Loucy (cell line): ENCODE measurements at regions not wholly inside any gene's neighbourhood (a gene's known extent, or its start where the extent isn't known, plus 50 kb on each side); places are given as distances from the start of the nearest gene placed in this dataset.

ENCODE experiments used
- H2AFZ ChIP-seq: fragments of 200-600 bp; sonication (generic); 2 replicates; pipeline ENCODE4 v1.6.0; 2016; ENCODE audit warnings: antibody characterized with exemption, mild to moderate bottlenecking, low read length, moderate library complexity
- H3F3A ChIP-seq: fragments of 200-600 bp; 2 replicates; pipeline ENCODE4 v1.6.0; 2016; ENCODE audit warnings: antibody characterized with exemption, low read depth, mild to moderate bottlenecking
- H3K27me3 ChIP-seq: fragments of 200-600 bp; sonication (generic); 2 replicates; pipeline ENCODE4 v1.6.1; 2014; ENCODE audit warnings: low read length, mild to moderate bottlenecking; ENCODE audit not compliant: insufficient read depth, poor library complexity, severe bottlenecking
- H3K36me3 ChIP-seq: fragments of 200-600 bp; sonication (generic); 2 replicates; pipeline ENCODE4 v1.6.1; 2016; ENCODE audit warnings: low read length; ENCODE audit not compliant: insufficient read depth
- H3K4me1 ChIP-seq: fragments of 200-600 bp; sonication (generic); 2 replicates; pipeline ENCODE4 v1.5.1; 2014; ENCODE audit warnings: low read length, mild to moderate bottlenecking; ENCODE audit not compliant: insufficient read depth, poor library complexity, severe bottlenecking
- H3K4me2 ChIP-seq: fragments of 200-600 bp; sonication (generic); 2 replicates; pipeline ENCODE4 v1.6.0; 2014; ENCODE audit warnings: antibody characterized with exemption, low read length, low read depth, mild to moderate bottlenecking; ENCODE audit not compliant: poor library complexity, severe bottlenecking
- H3K4me3 ChIP-seq: fragments of 200-600 bp; sonication (generic); 2 replicates; pipeline ENCODE4 v1.5.1; 2014; ENCODE audit warnings: low read length, mild to moderate bottlenecking, mixed read lengths; ENCODE audit not compliant: poor library complexity, severe bottlenecking
- H3K79me2 ChIP-seq: fragments of 200-600 bp; sonication (generic); 2 replicates; pipeline ENCODE4 v1.6.1; 2014; ENCODE audit warnings: low read length; ENCODE audit not compliant: insufficient read depth
- H3K9ac ChIP-seq: fragments of 200-600 bp; sonication (generic); 2 replicates; pipeline ENCODE4 v1.6.0; 2014; ENCODE audit warnings: mild to moderate bottlenecking, low read depth, low read length, moderate library complexity; ENCODE audit not compliant: poor library complexity, severe bottlenecking
- H3K9me2 ChIP-seq: fragments of 200-600 bp; sonication (generic); replicated peaks from 2 replicates; pipeline ENCODE4 v1.6.1; 2016; ENCODE audit warnings: low read depth, low read length, mixed read lengths
- H3K9me3 ChIP-seq: fragments of 200-600 bp; sonication (generic); 2 replicates; pipeline ENCODE4 v1.6.1; 2014; ENCODE audit warnings: mild to moderate bottlenecking, antibody characterized with exemption, low read length, low read depth; ENCODE audit not compliant: insufficient read depth
- H4K20me1 ChIP-seq: fragments of 200-600 bp; sonication (generic); 2 replicates; pipeline ENCODE4 v1.6.0; 2014; ENCODE audit warnings: antibody characterized with exemption, low read length, mild to moderate bottlenecking; ENCODE audit not compliant: insufficient read depth, poor library complexity, severe bottlenecking
- EZH2phosphoT487 ChIP-seq: fragments of 200-600 bp; IDR thresholded peaks from 2 replicates; pipeline ENCODE4 v1.6.1; 2018; ENCODE audit warnings: antibody characterized with exemption, mild to moderate bottlenecking, moderate library complexity, borderline replicate concordance
- TF ChIP-seq, protein P1 (sequence below): fragments of 200-600 bp; sonication (generic); conservative IDR thresholded peaks from 2 replicates; pipeline ENCODE4 v1.5.1; 2014; ENCODE audit warnings: mild to moderate bottlenecking, antibody characterized with exemption, low read length

DNA sequence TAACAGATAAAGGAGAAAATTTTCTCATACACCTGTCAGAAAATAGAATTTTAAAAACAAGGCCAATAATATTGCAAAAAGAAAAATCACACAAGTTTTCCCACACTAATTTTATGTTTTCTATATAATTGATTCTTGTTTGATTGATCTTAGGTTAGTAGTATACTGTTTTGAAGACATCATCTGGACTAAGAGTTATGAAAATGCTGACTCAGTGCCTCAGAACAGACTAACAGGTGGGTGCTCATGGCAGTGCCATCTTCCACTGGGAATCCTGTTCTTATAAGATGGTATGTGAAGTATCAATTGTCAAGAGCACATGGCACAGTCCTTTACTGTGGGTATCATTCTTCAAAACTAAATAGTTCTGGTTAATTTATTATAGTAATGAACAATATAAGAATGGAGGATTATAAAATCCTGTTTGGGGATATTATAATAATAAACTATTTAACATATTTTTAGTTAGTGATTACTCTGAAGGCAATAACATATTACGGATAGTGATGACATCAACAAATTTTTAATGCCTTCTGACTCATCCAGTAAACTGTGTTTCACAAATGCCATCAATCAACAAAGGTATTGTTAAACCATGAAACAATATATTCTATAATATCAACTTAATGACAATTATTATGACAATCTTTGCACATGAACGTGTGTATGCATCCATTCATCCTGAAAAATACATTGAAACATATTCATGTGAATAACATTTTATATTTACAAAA is 384.6 kb upstream of the KHDRBS2 start:
- Histone ChIP-seq H3K4me2 (no peak overlapping the region), H3K36me3 (no peaks in the 10 kb centered on the region), H3K4me1 (no peaks in the 10 kb centered on the region), H3F3A (no peaks in the 10 kb centered on the region), H3K4me3 (no peak overlapping the region), H3K79me2 (no peaks in the 10 kb centered on the region), H4K20me1 (no peaks in the 10 kb centered on the region), H3K27me3 (no peaks in the 10 kb centered on the region), H3K9me2 (no peaks in the 10 kb centered on the region), H2AFZ (no peak overlapping the region), H3K9ac (no peak overlapping the region), H3K9me3 (no peaks in the 10 kb centered on the region)
- TF ChIP-seq EZH2phosphoT487 = no peak
- TF ChIP-seq, protein P1, sequence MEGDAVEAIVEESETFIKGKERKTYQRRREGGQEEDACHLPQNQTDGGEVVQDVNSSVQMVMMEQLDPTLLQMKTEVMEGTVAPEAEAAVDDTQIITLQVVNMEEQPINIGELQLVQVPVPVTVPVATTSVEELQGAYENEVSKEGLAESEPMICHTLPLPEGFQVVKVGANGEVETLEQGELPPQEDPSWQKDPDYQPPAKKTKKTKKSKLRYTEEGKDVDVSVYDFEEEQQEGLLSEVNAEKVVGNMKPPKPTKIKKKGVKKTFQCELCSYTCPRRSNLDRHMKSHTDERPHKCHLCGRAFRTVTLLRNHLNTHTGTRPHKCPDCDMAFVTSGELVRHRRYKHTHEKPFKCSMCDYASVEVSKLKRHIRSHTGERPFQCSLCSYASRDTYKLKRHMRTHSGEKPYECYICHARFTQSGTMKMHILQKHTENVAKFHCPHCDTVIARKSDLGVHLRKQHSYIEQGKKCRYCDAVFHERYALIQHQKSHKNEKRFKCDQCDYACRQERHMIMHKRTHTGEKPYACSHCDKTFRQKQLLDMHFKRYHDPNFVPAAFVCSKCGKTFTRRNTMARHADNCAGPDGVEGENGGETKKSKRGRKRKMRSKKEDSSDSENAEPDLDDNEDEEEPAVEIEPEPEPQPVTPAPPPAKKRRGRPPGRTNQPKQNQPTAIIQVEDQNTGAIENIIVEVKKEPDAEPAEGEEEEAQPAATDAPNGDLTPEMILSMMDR = no peak

DNA sequence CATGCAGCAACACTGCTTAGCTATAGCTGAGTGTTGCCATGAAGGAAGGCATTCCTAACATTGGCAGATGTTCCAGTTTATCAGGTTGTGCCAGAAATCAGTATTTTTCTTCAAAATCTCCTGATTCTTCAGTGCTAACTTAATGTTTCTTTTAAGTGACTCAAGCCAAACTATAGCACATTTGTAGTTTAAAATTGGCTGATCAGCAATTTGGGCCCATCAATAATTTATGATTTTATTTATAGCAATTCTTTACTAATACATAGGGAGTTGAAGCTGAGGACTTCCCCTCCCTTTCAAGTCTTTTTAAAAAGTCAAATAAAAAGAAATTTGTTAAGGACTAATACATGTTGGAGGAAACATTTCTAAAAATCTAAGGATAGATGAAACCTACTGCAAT is 383.8 kb upstream of the KHDRBS2 start:
- H3K4me2 ChIP-seq = no peak overlapping the region
- no peak overlapping the region for H3K4me3 ChIP-seq
- no peak overlapping the region for H2AFZ ChIP-seq
- H3K4me1 ChIP-seq = no peaks in the 10 kb centered on the region
- no peak overlapping the region for H3K9ac ChIP-seq
- H3K9me2 ChIP-seq = no peaks in the 10 kb centered on the region
- no peak for TF ChIP-seq EZH2phosphoT487
- TF ChIP-seq, protein P1 = no peak
- no peaks in the 10 kb centered on the region for H3K36me3 ChIP-seq
- H3F3A ChIP-seq = no peaks in the 10 kb centered on the region
- H4K20me1 ChIP-seq = no peaks in the 10 kb centered on the region
- no peaks in the 10 kb centered on the region for H3K9me3 ChIP-seq
- H3K27me3 ChIP-seq = no peaks in the 10 kb centered on the region
- H3K79me2 ChIP-seq = no peaks in the 10 kb centered on the region

DNA sequence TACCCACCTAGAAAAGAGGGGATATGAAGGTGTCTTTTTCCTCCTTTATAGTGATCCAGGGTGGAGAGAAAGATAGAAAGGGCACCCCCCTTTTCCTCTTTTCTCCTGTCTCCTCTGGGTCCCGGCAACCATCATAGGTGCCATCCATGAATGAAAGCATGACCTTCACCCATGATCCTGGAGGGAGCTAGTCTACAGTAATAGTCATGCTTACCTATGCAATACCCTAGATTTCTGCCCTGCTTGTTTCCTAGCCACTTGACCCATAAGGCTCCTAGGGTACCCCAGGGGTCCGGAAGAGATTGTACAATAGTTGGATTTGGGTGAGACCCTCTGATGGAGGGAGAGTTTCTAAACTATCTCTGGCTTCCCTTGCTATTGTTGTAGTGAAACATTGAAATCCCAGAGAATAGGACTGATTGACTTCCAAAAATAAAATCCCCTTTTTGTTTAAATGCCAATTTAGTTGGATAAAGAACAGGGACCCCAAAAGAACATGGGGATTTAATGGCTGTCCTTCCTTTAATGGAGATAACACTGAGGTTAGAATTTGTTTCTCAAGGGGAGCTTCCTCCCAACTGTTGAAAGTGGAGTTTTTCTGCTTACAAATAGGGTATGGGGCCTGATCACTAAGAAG is 366.8 kb upstream of the KHDRBS2 start:
- no peak overlapping the region for H3K4me2 ChIP-seq
- H2AFZ ChIP-seq = no peak overlapping the region
- H3F3A ChIP-seq = no peaks in the 10 kb centered on the region
- no peaks in the 10 kb centered on the region for H3K4me1 ChIP-seq
- no peaks in the 10 kb centered on the region for H3K27me3 ChIP-seq
- H3K9me2 ChIP-seq = no peaks in the 10 kb centered on the region
- no peaks in the 10 kb centered on the region for H4K20me1 ChIP-seq
- no peak overlapping the region for H3K9ac ChIP-seq
- H3K4me3 ChIP-seq = no peak overlapping the region
- no peaks in the 10 kb centered on the region for H3K36me3 ChIP-seq
- no peaks in the 10 kb centered on the region for H3K79me2 ChIP-seq
- peaks cover 15% of the 10 kb centered on the region; the same call in 1 of the 2 replicates for H3K9me3 ChIP-seq
- TF ChIP-seq EZH2phosphoT487 = no peak
